ENCODE measurements at regions not wholly inside any gene's neighbourhood (a gene's known extent, or its start where the extent isn't known, plus 50 kb on each side); places are given as distances from the start of the nearest gene placed in this dataset.
"Not testable (repeated sequence)": the region's sequence is repeated elsewhere in the genome, so short reads cannot be mapped to it uniquely, and the experiment has no call there.

DNA sequence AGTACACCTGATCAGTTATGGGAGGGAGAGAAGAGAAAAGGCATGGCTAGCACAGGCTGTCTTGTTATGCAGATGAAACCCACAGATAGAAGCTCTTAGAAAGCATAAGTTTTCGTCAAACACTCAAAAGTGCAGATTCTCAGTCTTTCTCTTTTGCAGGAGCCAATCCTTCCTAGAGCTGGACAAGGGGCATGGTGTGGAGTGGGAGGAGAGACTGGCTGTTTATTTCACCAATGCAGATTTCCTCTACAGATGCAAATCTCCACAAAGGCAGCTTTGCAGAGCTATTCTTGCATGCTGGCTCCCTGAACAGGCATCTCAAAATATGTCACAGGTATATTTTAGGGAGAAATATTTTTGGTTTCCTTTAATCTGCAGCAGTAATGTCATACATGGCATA lies 1400.7 kb downstream of the CDH8 start:
- Histone ChIP-seq H2AFZ (no peak overlapping the region), H3K27me3 (ENCODE audit: insufficient read depth, low read depth) (no peaks in the 10 kb centered on the region), H3K9me3 (ENCODE audit: insufficient read depth, low read depth) (no peaks in the 10 kb centered on the region), H4K20me1 (ENCODE audit: insufficient read depth) (no peaks in the 10 kb centered on the region), H3K36me3 (ENCODE audit: low read depth) (no peaks in the 10 kb centered on the region), H3K27ac (no peak overlapping the region), H3K79me2 (ENCODE audit: low read depth) (no peaks in the 10 kb centered on the region), H3K4me1 (replicated peaks; ENCODE audit: insufficient read depth) (no peaks in the 10 kb centered on the region), H3K9me2 (ENCODE audit: insufficient read depth) (no peaks in the 10 kb centered on the region), H3K4me3 (no peak overlapping the region), H3F3A (ENCODE audit: insufficient read depth, low read depth) (no peaks in the 10 kb centered on the region), H3K4me2 (no peak overlapping the region)
- intact Hi-C loops (cut with micrococcal nuclease; ENCODE audit: unreplicated experiment) = no loop called here
- no peak for TF ChIP-seq CTCF (conservative IDR thresholded peaks at IDR 0.05)
- no peak for TF ChIP-seq EZH2 (IDR thresholded peaks at IDR 0.05; ENCODE audit: low read depth)
- DNase-seq = no peak
- no TSS peak for BruUV-seq (replicated peaks)
- POLR2A ChIA-PET (ENCODE audit: unreplicated experiment) = no interaction called here
- CTCF ChIA-PET = no interaction called here

DNA sequence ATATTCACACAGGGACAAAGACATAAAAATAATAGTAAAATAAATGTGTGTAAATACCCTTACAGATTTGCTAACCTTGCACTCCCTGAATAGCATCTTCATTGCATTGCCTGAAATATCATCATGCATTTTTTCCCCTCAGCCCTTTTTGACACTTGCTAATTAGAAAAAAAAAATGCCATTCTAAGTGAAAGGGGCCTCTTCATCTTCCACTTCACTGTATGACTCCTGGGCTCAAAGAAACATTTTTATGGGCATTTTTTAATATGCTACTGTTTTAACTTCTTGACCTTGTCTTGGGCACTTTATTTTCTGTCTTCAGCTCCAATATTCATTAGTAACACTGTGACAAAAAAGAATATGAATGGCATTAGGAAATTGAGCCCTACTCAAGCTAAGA lies 1424.4 kb downstream of the CDH8 start:
- H2AFZ ChIP-seq = no peak overlapping the region
- no peaks in the 10 kb centered on the region for H3K4me1 ChIP-seq (replicated peaks; ENCODE audit: insufficient read depth)
- H3K27me3 ChIP-seq (ENCODE audit: insufficient read depth, low read depth) = no peaks in the 10 kb centered on the region
- H3K36me3 ChIP-seq (ENCODE audit: low read depth) = no peaks in the 10 kb centered on the region
- no peaks in the 10 kb centered on the region for H4K20me1 ChIP-seq (ENCODE audit: insufficient read depth)
- H3K4me2 ChIP-seq = no peak overlapping the region
- no peak for DNase-seq
- intact Hi-C loops (cut with micrococcal nuclease; ENCODE audit: unreplicated experiment) = no loop called here
- no peaks in the 10 kb centered on the region for H3K9me2 ChIP-seq (ENCODE audit: insufficient read depth)
- H3K9me3 ChIP-seq (ENCODE audit: insufficient read depth, low read depth) = no peaks in the 10 kb centered on the region
- no TSS peak for BruUV-seq (replicated peaks)
- no peaks in the 10 kb centered on the region for H3K79me2 ChIP-seq (ENCODE audit: low read depth)
- CTCF ChIA-PET = no interaction called here
- no peak overlapping the region for H3K4me3 ChIP-seq
- POLR2A ChIA-PET (ENCODE audit: unreplicated experiment) = no interaction called here
- no peaks in the 10 kb centered on the region for H3F3A ChIP-seq (ENCODE audit: insufficient read depth, low read depth)
- H3K27ac ChIP-seq = no peak overlapping the region
- TF ChIP-seq EZH2 (IDR thresholded peaks at IDR 0.05; ENCODE audit: low read depth) (no peak), CTCF (conservative IDR thresholded peaks at IDR 0.05) (no peak)

DNA sequence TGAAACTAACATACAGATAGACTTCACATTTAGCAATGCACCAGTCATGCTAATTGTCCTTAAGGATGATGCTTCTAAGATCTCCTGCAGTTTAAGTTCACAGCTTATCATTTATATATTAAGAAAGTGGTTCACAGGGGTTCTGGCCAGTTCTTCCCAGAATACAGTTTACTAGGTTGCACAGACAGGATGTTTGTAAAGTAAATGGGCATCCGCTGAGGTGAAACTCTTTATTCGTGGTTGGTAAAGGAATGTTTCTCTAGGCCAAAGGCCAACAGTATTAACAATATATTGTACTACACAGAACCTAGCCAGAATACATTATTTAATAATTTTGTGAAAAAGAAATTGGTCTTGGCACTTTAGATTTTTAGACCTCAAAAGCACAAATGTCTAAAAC lies 1427.3 kb downstream of the CDH8 start:
- Histone ChIP-seq H3K36me3 (ENCODE audit: low read depth) (no peaks in the 10 kb centered on the region), H3K9me3 (ENCODE audit: insufficient read depth, low read depth) (no peaks in the 10 kb centered on the region), H3K4me2 (no peak overlapping the region), H3K27ac (no peak overlapping the region), H4K20me1 (ENCODE audit: insufficient read depth) (no peaks in the 10 kb centered on the region), H2AFZ (no peak overlapping the region), H3K27me3 (ENCODE audit: insufficient read depth, low read depth) (no peaks in the 10 kb centered on the region), H3K4me3 (no peak overlapping the region), H3K4me1 (replicated peaks; ENCODE audit: insufficient read depth) (no peaks in the 10 kb centered on the region), H3F3A (ENCODE audit: insufficient read depth, low read depth) (no peaks in the 10 kb centered on the region), H3K79me2 (ENCODE audit: low read depth) (no peaks in the 10 kb centered on the region), H3K9me2 (ENCODE audit: insufficient read depth) (no peaks in the 10 kb centered on the region)
- POLR2A ChIA-PET (ENCODE audit: unreplicated experiment) = no interaction called here
- intact Hi-C loops (cut with micrococcal nuclease; ENCODE audit: unreplicated experiment) = no loop called here
- BruUV-seq (replicated peaks) = no TSS peak
- TF ChIP-seq EZH2 (IDR thresholded peaks at IDR 0.05; ENCODE audit: low read depth) (no peak), CTCF (conservative IDR thresholded peaks at IDR 0.05) (no peak)
- DNase-seq = no peak
- CTCF ChIA-PET = no interaction called here

DNA sequence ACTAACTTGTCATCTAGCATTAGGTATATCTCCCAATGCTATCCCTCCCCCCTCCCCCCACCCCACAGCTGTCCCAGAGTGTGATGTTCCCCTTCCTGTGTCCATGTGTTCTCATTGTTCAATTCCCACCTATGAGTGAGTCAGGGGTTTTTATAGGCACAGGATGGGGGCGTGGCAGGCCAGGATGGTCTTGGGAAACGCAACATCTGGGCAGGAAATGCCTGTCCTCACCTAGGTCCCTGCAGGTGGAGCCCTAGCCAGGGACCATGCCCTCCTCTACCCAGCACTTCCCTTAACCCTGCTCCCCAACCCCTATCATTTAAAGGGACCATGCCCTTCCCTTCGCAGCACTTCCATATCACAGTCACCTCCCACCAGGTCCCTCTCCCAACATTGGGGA lies 1430.6 kb downstream of the CDH8 start:
- BruUV-seq (replicated peaks); CTCF ChIA-PET; H3K4me2 ChIP-seq; H3K9me2 ChIP-seq (ENCODE audit: insufficient read depth); H3K36me3 ChIP-seq (ENCODE audit: low read depth); H3K4me1 ChIP-seq (replicated peaks; ENCODE audit: insufficient read depth); DNase-seq; H3F3A ChIP-seq (ENCODE audit: insufficient read depth, low read depth); H3K27me3 ChIP-seq (ENCODE audit: insufficient read depth, low read depth); intact Hi-C loops (cut with micrococcal nuclease; ENCODE audit: unreplicated experiment); H3K79me2 ChIP-seq (ENCODE audit: low read depth); H3K9me3 ChIP-seq (ENCODE audit: insufficient read depth, low read depth); H4K20me1 ChIP-seq (ENCODE audit: insufficient read depth); H2AFZ ChIP-seq; POLR2A ChIA-PET (ENCODE audit: unreplicated experiment); H3K4me3 ChIP-seq; H3K27ac ChIP-seq: not testable (repeated sequence)

Measured in PC-9 (cell line).